Hepatocyte (in vitro differentiated cells): ENCODE measurements at regions not wholly inside any gene's neighbourhood (a gene's known extent, or its start where the extent isn't known, plus 50 kb on each side); places are given as distances from the start of the nearest gene placed in this dataset.

Source experiments
- DNase-seq: peaks from one replicate; pipeline ENCODE4 v3.0.0-alpha.2; 2016; ENCODE audit warnings: low spot score
- H2AFZ ChIP-seq: fragments of 200-600 bp; sonication (generic); 2 replicates; pipeline ENCODE4 v1.6.0; 2016; ENCODE audit warnings: antibody characterized with exemption, mild to moderate bottlenecking
- H3K27ac ChIP-seq: fragments of 200-600 bp; sonication (generic); 2 replicates; pipeline ENCODE4 v1.5.1; 2016; ENCODE audit warnings: mild to moderate bottlenecking
- H3K27me3 ChIP-seq: fragments of 200-600 bp; sonication (generic); 2 replicates; pipeline ENCODE4 v1.6.1; 2016
- H3K36me3 ChIP-seq: fragments of 200-600 bp; sonication (generic); replicated peaks from 2 replicates; pipeline ENCODE4 v1.5.1; 2016; ENCODE audit warnings: low read depth; ENCODE audit not compliant: insufficient read depth
- H3K4me1 ChIP-seq: fragments of 200-600 bp; sonication (generic); 2 replicates; pipeline ENCODE4 v1.5.1; 2016; ENCODE audit warnings: mild to moderate bottlenecking, moderate library complexity; ENCODE audit not compliant: insufficient read depth
- H3K4me2 ChIP-seq: fragments of 200-600 bp; sonication (generic); 2 replicates; pipeline ENCODE4 v1.6.0; 2016
- H3K4me3 ChIP-seq: fragments of 200-600 bp; sonication (generic); 2 replicates; pipeline ENCODE4 v1.5.1; 2016; ENCODE audit warnings: mild to moderate bottlenecking
- H3K79me2 ChIP-seq: fragments of 200-600 bp; sonication (generic); 2 replicates; pipeline ENCODE4 v1.6.0; 2017; ENCODE audit warnings: mild to moderate bottlenecking
- H3K9me2 ChIP-seq: fragments of 200-600 bp; sonication (generic); replicated peaks from 2 replicates; pipeline ENCODE4 v1.6.0; 2017; ENCODE audit warnings: mild to moderate bottlenecking; ENCODE audit not compliant: insufficient read depth
- H3K9me3 ChIP-seq: fragments of 200-600 bp; sonication (generic); 2 replicates; pipeline ENCODE4 v1.5.1; 2016; ENCODE audit warnings: low read depth, mild to moderate bottlenecking
- H4K20me1 ChIP-seq: fragments of 200-600 bp; sonication (generic); 2 replicates; pipeline ENCODE4 v1.6.0; 2016; ENCODE audit warnings: mild to moderate bottlenecking; ENCODE audit not compliant: insufficient read depth, poor library complexity, severe bottlenecking
- EZH2 ChIP-seq: fragments of 200-600 bp; sonication (generic); IDR thresholded peaks from 2 replicates; pipeline ENCODE4 v1.6.1; 2016; ENCODE audit warnings: antibody characterized with exemption, mild to moderate bottlenecking, borderline replicate concordance
- EZH2phosphoT487 ChIP-seq: fragments of 200-600 bp; sonication (generic); IDR thresholded peaks from one replicate; pipeline ENCODE4 v1.6.1; 2018; ENCODE audit warnings: antibody characterized with exemption, mild to moderate bottlenecking, low read depth, moderate library complexity; ENCODE audit not compliant: unreplicated experiment, severe bottlenecking
- WGBS: methylation state at CpG from one replicate; pipeline ENCODE4 v1.1.6; 2016; ENCODE audit warnings: low lambda C conversion rate; ENCODE audit errors: missing lambda C conversion rate; 5-methylcytosine and 5-hydroxymethylcytosine counted together
- TF ChIP-seq, protein P1 (sequence below): fragments of 200-600 bp; sonication (generic); IDR thresholded peaks from 2 replicates; pipeline ENCODE4 v1.5.1; 2016; ENCODE audit warnings: antibody characterized with exemption, mild to moderate bottlenecking; ENCODE audit not compliant: poor library complexity

DNA sequence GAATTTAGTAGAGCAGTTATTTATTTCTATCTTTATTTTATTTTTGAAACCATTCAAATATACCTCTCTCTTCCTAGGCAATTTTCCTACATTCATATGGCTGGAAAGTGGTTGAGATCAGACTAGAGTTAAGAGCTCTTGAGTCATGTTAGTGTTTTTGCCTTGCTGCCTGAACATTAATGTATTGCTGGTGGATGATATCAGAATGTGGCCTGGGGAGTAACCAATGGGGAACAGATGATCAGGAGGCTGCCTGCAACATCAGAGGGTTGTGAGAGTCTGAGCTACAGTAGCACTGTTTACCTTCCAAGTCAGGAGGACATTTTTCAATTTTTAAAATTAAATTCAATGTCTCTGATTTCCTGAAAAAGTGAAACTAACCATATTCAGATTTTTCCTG lies 166.3 kb upstream of the TRHDE start:
- Histone ChIP-seq H3K9me2 (no peaks in the 10 kb centered on the region), H3K4me3 (no peak overlapping the region), H3K9me3 (no peaks in the 10 kb centered on the region), H3K36me3 (no peaks in the 10 kb centered on the region), H3K27ac (no peak overlapping the region), H3K4me2 (no peak overlapping the region), H2AFZ (no peak overlapping the region), H4K20me1 (no peaks in the 10 kb centered on the region), H3K79me2 (no peaks in the 10 kb centered on the region), H3K27me3 (no peaks in the 10 kb centered on the region), H3K4me1 (no peaks in the 10 kb centered on the region)
- no peak for DNase-seq
- TF ChIP-seq EZH2: no peak
- TF ChIP-seq, protein P1, sequence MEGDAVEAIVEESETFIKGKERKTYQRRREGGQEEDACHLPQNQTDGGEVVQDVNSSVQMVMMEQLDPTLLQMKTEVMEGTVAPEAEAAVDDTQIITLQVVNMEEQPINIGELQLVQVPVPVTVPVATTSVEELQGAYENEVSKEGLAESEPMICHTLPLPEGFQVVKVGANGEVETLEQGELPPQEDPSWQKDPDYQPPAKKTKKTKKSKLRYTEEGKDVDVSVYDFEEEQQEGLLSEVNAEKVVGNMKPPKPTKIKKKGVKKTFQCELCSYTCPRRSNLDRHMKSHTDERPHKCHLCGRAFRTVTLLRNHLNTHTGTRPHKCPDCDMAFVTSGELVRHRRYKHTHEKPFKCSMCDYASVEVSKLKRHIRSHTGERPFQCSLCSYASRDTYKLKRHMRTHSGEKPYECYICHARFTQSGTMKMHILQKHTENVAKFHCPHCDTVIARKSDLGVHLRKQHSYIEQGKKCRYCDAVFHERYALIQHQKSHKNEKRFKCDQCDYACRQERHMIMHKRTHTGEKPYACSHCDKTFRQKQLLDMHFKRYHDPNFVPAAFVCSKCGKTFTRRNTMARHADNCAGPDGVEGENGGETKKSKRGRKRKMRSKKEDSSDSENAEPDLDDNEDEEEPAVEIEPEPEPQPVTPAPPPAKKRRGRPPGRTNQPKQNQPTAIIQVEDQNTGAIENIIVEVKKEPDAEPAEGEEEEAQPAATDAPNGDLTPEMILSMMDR: no peak
- no peak for TF ChIP-seq EZH2phosphoT487

DNA sequence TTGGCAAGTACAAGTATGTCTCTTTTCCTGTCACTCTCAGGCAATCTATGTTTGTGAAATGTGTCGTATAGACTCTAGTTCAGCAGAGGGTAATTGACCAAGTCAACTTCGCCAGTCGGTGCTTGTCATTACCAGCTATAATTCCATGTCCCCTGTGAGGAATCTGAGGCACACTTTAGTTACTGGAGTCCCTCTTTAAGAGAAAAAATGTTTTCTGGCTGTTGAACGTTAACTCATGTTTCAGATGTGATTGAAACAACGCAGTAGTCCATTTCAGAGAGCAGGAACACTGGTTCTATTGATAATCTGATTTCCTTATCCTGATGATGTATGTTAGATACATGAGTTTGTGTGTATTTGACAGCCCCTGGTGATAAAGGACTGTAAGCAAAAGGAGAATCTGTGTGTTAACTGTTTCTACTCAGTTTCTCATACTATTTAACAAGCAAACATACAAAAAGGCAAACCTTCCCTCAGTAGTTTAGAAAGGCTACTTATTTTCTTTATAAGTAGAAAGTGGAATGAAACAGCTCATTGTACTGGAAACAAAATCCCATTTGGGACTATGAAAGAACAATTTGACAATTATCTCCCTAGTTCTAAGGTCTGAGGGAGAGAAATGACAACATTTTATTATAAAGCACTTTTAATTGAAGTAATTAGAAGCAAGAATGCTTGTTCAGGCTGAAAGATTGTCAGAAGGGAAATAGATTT lies 161.1 kb upstream of the TRHDE start:
- DNase-seq: no peak
- TF ChIP-seq, protein P1: no peak
- TF ChIP-seq EZH2 (no peak), EZH2phosphoT487 (no peak)
- H4K20me1 ChIP-seq: no peaks in the 10 kb centered on the region
- H3K4me3 ChIP-seq: no peak overlapping the region
- no peak overlapping the region for H2AFZ ChIP-seq
- no peaks in the 10 kb centered on the region for H3K9me2 ChIP-seq
- no peak overlapping the region for H3K4me2 ChIP-seq
- H3K36me3 ChIP-seq: no peaks in the 10 kb centered on the region
- H3K9me3 ChIP-seq: no peaks in the 10 kb centered on the region
- H3K27ac ChIP-seq: no peak overlapping the region
- no peaks in the 10 kb centered on the region for H3K79me2 ChIP-seq
- no peaks in the 10 kb centered on the region for H3K4me1 ChIP-seq
- H3K27me3 ChIP-seq: no peaks in the 10 kb centered on the region
- WGBS: 72% methylated on average over 5 of the region's 5 CpGs

DNA sequence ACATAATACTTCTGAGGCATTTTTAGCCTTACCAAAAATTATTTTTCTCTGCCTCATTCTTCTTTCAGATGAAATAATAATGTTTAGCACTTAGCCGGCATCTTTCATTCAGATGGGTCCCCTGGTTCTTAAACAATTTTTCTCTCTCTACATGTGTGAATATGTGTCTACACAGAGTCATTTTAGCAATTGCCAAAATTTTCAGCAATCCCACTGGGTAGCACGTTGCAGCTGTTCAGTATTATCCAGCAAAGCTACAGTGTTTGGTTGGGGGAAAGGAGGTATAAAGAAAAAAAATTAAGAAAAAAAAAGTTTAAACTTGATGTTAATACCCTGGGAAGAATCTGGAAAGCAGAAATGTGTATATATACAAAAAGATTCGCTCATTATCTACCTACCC lies 160.5 kb upstream of the TRHDE start:
- WGBS: 93% methylated on average over 3 of the region's 3 CpGs
- Histone ChIP-seq H4K20me1 (no peaks in the 10 kb centered on the region), H3K9me2 (no peaks in the 10 kb centered on the region), H3K36me3 (no peaks in the 10 kb centered on the region), H3K27ac (no peak overlapping the region), H3K79me2 (no peaks in the 10 kb centered on the region), H2AFZ (no peak overlapping the region), H3K4me1 (no peaks in the 10 kb centered on the region), H3K9me3 (no peaks in the 10 kb centered on the region), H3K4me2 (no peak overlapping the region), H3K27me3 (no peaks in the 10 kb centered on the region), H3K4me3 (no peak overlapping the region)
- no peak for TF ChIP-seq EZH2phosphoT487
- TF ChIP-seq EZH2: no peak
- TF ChIP-seq, protein P1: no peak
- DNase-seq: no peak
